PC-3 (cell line): ENCODE measurements at regions not wholly inside any gene's neighbourhood (a gene's known extent, or its start where the extent isn't known, plus 50 kb on each side); places are given as distances from the start of the nearest gene placed in this dataset.

Experiments used
- CTCF ChIP-seq: fragments of 300-600 bp; sonication (generic); conservative IDR thresholded peaks from 2 replicates; pipeline ENCODE4 v1.5.1; 2017; ENCODE audit warnings: antibody characterized with exemption, low read depth, mild to moderate bottlenecking, low read length
- EZH2phosphoT487 ChIP-seq: fragments of 300-600 bp; sonication (generic); IDR thresholded peaks from 2 replicates; pipeline ENCODE4 v1.6.1; 2018; ENCODE audit warnings: mild to moderate bottlenecking, antibody characterized with exemption, low read length, borderline replicate concordance

GRCh38 chr19:57016491-57016890 is 103.3 kb upstream of the USP29 start:
- TF ChIP-seq CTCF (no peak), EZH2phosphoT487 (no peak)
